Activated CD4-positive, alpha-beta T cell treated with anti-CD3 and anti-CD28 coated beads, Interleukin-2, amount 50 U/mL, for 48 hours (primary cell): ENCODE measurements at regions not wholly inside any gene's neighbourhood (a gene's known extent, or its start where the extent isn't known, plus 50 kb on each side); places are given as distances from the start of the nearest gene placed in this dataset.

ENCODE experiments used
- DNase-seq, 2 experiments: peaks; one replicate each; pipeline ENCODE4 v3.0.0-alpha.2; 2020

- no peak for DNase-seq
These were observed 263.8 kb upstream of the TNRC6C start for GRCh38 chr17:77694391-77695363.

- no peak for DNase-seq
These were observed 263.1 kb upstream of the TNRC6C start for GRCh38 chr17:77695386-77695785.

- DNase-seq: no peak
These were observed 262.3 kb upstream of the TNRC6C start for GRCh38 chr17:77696151-77696720.

- DNase-seq: no peak
These were observed 261.6 kb upstream of the TNRC6C start for GRCh38 chr17:77696721-77697460.

GRCh38 chr17:77697480-77698400 is 260.8 kb upstream of the TNRC6C start:
- no peak for DNase-seq

- no peak for DNase-seq
These were observed 259.4 kb upstream of the TNRC6C start for GRCh38 chr17:77698903-77699623.

GRCh38 chr17:77700165-77700881 is 258.2 kb upstream of the TNRC6C start:
- DNase-seq: no peak

GRCh38 chr17:77701996-77702395 is 256.5 kb upstream of the TNRC6C start:
- DNase-seq: no peak

GRCh38 chr17:77704048-77704815 is 254.3 kb upstream of the TNRC6C start:
- no peak for DNase-seq

GRCh38 chr17:77706938-77707337 is 251.6 kb upstream of the TNRC6C start:
- no peak for DNase-seq

- DNase-seq: no peak
These were observed 251.0 kb upstream of the TNRC6C start for GRCh38 chr17:77707546-77707945.

GRCh38 chr17:77708049-77708448 is 250.5 kb upstream of the TNRC6C start:
- DNase-seq: no peak

- no peak for DNase-seq
These were observed 249.6 kb upstream of the TNRC6C start for GRCh38 chr17:77708936-77709335.

- no peak for DNase-seq
These were observed 248.9 kb upstream of the TNRC6C start for GRCh38 chr17:77709594-77709993.

- DNase-seq: no peak
These were observed 245.9 kb upstream of the TNRC6C start for GRCh38 chr17:77712578-77712977.

- no peak for DNase-seq
These were observed 242.1 kb upstream of the TNRC6C start for GRCh38 chr17:77716289-77716926.

GRCh38 chr17:77717941-77718668 is 240.4 kb upstream of the TNRC6C start:
- DNase-seq: no peak

GRCh38 chr17:77718669-77718961 is 239.9 kb upstream of the TNRC6C start:
- no peak for DNase-seq

GRCh38 chr17:77719806-77720205 is 238.7 kb upstream of the TNRC6C start:
- no peak for DNase-seq
